Uterus (tissue), 2 donors: ENCODE measurements at regions not wholly inside any gene's neighbourhood (a gene's known extent, or its start where the extent isn't known, plus 50 kb on each side); places are given as distances from the start of the nearest gene placed in this dataset.

Experiments
- POLR2A ChIP-seq, 2 donors: fragments of 450-650 bp; IDR thresholded peaks; one replicate each; pipeline ENCODE4 v1.6.1; 2016; ENCODE audit warnings: antibody characterized with exemption in 2 of 2, mild to moderate bottlenecking in 1 of 2, moderate library complexity in 1 of 2
- TF ChIP-seq, protein P1 (sequence below), 4 experiments: fragments of 200-600 bp in 2 of 4; fragments of 450-650 bp in 2 of 4; sonication (generic) in 2 of 4; IDR thresholded peaks; one replicate each; pipeline ENCODE4 v1.5.1; 2016 to 2019; ENCODE audit warnings: antibody characterized with exemption in 4 of 4, mild to moderate bottlenecking in 2 of 4, moderate library complexity in 1 of 4

DNA sequence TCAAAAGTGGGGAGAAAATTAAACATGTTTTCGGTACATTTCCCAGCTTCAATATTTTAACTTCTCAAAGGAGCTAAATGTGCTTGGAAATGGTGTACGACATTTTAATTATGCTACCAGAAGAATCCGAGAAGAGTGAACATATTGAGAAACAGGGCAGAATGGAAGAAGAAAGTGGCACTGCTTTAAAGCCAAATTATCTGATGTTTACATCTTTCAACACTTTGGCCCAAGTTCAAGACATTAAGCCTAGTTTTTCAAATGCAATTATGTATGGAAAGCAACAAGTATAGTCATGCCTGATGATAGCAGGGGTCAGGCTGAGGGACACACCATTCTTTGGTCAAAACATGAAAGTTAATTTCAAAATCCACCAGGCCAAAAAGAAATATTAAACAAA, 577.9 kb upstream of the ZFP42 start:
- TF ChIP-seq, protein P1, sequence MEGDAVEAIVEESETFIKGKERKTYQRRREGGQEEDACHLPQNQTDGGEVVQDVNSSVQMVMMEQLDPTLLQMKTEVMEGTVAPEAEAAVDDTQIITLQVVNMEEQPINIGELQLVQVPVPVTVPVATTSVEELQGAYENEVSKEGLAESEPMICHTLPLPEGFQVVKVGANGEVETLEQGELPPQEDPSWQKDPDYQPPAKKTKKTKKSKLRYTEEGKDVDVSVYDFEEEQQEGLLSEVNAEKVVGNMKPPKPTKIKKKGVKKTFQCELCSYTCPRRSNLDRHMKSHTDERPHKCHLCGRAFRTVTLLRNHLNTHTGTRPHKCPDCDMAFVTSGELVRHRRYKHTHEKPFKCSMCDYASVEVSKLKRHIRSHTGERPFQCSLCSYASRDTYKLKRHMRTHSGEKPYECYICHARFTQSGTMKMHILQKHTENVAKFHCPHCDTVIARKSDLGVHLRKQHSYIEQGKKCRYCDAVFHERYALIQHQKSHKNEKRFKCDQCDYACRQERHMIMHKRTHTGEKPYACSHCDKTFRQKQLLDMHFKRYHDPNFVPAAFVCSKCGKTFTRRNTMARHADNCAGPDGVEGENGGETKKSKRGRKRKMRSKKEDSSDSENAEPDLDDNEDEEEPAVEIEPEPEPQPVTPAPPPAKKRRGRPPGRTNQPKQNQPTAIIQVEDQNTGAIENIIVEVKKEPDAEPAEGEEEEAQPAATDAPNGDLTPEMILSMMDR (IDR thresholded peaks at IDR 0.05): no peak
- TF ChIP-seq POLR2A (IDR thresholded peaks at IDR 0.05): no peak
